ENCODE measurements at regions not wholly inside any gene's neighbourhood (a gene's known extent, or its start where the extent isn't known, plus 50 kb on each side); places are given as distances from the start of the nearest gene placed in this dataset.

GRCh38 chr1:187408212-187409004 is 579.7 kb downstream of the PLA2G4A start:
- no peaks in the 10 kb centered on the region for H3K36me3 Mint-ChIP-seq (ENCODE audit: insufficient read depth)
- no peak for DNase-seq
- no peak overlapping the region for H3K27ac Mint-ChIP-seq
- H3K4me1 Mint-ChIP-seq (ENCODE audit: low read depth in 2 of 2), result no peaks in the 10 kb centered on the region
- H3K4me3 Mint-ChIP-seq, result no peak overlapping the region
- H3K9me3 Mint-ChIP-seq, result peaks cover 10 to 13% of the 10 kb centered on the region in 2 donors
- ATAC-seq (replicated peaks), result no peak
- no peaks in the 10 kb centered on the region for H3K27me3 Mint-ChIP-seq

GRCh38 chr1:187409341-187409740 is 580.6 kb downstream of the PLA2G4A start:
- Mint-ChIP-seq H3K4me3 (no peak overlapping the region), H3K9me3 (peaks cover 10 to 13% of the 10 kb centered on the region in 2 donors), H3K36me3 (ENCODE audit: insufficient read depth) (no peaks in the 10 kb centered on the region), H3K27ac (no peak overlapping the region), H3K27me3 (no peaks in the 10 kb centered on the region), H3K4me1 (ENCODE audit: low read depth in 2 of 2) (no peaks in the 10 kb centered on the region)
- DNase-seq, result no peak
- no peak for ATAC-seq (replicated peaks)

- Mint-ChIP-seq H3K36me3 (ENCODE audit: insufficient read depth) (no peaks in the 10 kb centered on the region), H3K4me3 (no peak overlapping the region), H3K9me3 (peaks cover 11 to 13% of the 10 kb centered on the region in 2 donors), H3K27me3 (no peaks in the 10 kb centered on the region), H3K27ac (no peak overlapping the region), H3K4me1 (ENCODE audit: low read depth in 2 of 2) (no peaks in the 10 kb centered on the region)
- no peak for DNase-seq
- ATAC-seq (replicated peaks), result no peak
These were observed 582.4 kb downstream of the PLA2G4A start for GRCh38 chr1:187411118-187411517.

- Mint-ChIP-seq H3K36me3 (ENCODE audit: insufficient read depth) (no peaks in the 10 kb centered on the region), H3K27me3 (no peaks in the 10 kb centered on the region), H3K9me3 (peaks cover 7 to 8% of the 10 kb centered on the region in 2 donors), H3K4me1 (ENCODE audit: low read depth in 2 of 2) (no peaks in the 10 kb centered on the region), H3K27ac (no peak overlapping the region), H3K4me3 (no peak overlapping the region)
- DNase-seq, result no peak
- ATAC-seq (replicated peaks), result no peak
These were observed 584.8 kb downstream of the PLA2G4A start for GRCh38 chr1:187413405-187414169.

GRCh38 chr1:187415065-187415464 is 586.3 kb downstream of the PLA2G4A start:
- Mint-ChIP-seq H3K9me3 (peaks cover 0 to 5% of the 10 kb centered on the region in 2 donors), H3K36me3 (ENCODE audit: insufficient read depth) (no peaks in the 10 kb centered on the region), H3K4me1 (ENCODE audit: low read depth in 2 of 2) (no peaks in the 10 kb centered on the region), H3K27ac (no peak overlapping the region), H3K27me3 (no peaks in the 10 kb centered on the region), H3K4me3 (no peak overlapping the region)
- DNase-seq (no peak), ATAC-seq (replicated peaks) (no peak)

- ATAC-seq (replicated peaks), result no peak
- DNase-seq, result no peak
- Mint-ChIP-seq H3K4me1 (ENCODE audit: low read depth in 2 of 2) (no peaks in the 10 kb centered on the region), H3K9me3 (peaks cover 0 to 3% of the 10 kb centered on the region in 2 donors), H3K27ac (no peak overlapping the region), H3K4me3 (no peak overlapping the region), H3K36me3 (ENCODE audit: insufficient read depth) (no peaks in the 10 kb centered on the region), H3K27me3 (no peaks in the 10 kb centered on the region)
These were observed 588.8 kb downstream of the PLA2G4A start for GRCh38 chr1:187417520-187417919.

GRCh38 chr1:187433598-187433997 is 604.8 kb downstream of the PLA2G4A start:
- peaks cover under 1 to 1% of the 10 kb centered on the region in 2 donors for H3K9me3 Mint-ChIP-seq
- H3K36me3 Mint-ChIP-seq (ENCODE audit: insufficient read depth), result no peaks in the 10 kb centered on the region
- H3K4me1 Mint-ChIP-seq (ENCODE audit: low read depth in 2 of 2), result no peaks in the 10 kb centered on the region
- H3K27ac Mint-ChIP-seq, result no peak overlapping the region
- no peak for DNase-seq
- no peaks in the 10 kb centered on the region for H3K27me3 Mint-ChIP-seq
- no peak overlapping the region for H3K4me3 Mint-ChIP-seq
- ATAC-seq (replicated peaks), result no peak

GRCh38 chr1:187442603-187443002 is 613.9 kb downstream of the PLA2G4A start:
- Mint-ChIP-seq H3K36me3 (ENCODE audit: insufficient read depth) (no peaks in the 10 kb centered on the region), H3K4me3 (no peak overlapping the region), H3K27me3 (no peaks in the 10 kb centered on the region), H3K27ac (no peak overlapping the region), H3K4me1 (ENCODE audit: low read depth in 2 of 2) (no peaks in the 10 kb centered on the region), H3K9me3 (peaks cover 0 to 4% of the 10 kb centered on the region in 2 donors)
- ATAC-seq (replicated peaks) (no peak), DNase-seq (no peak)

GRCh38 chr1:187443939-187444338 is 615.2 kb downstream of the PLA2G4A start:
- DNase-seq (no peak), ATAC-seq (replicated peaks) (no peak)
- Mint-ChIP-seq H3K9me3 (peaks cover 0 to 4% of the 10 kb centered on the region in 2 donors), H3K27ac (no peak overlapping the region), H3K4me1 (ENCODE audit: low read depth in 2 of 2) (no peaks in the 10 kb centered on the region), H3K4me3 (no peak overlapping the region), H3K27me3 (no peaks in the 10 kb centered on the region), H3K36me3 (ENCODE audit: insufficient read depth) (no peaks in the 10 kb centered on the region)

- Mint-ChIP-seq H3K4me1 (ENCODE audit: low read depth in 2 of 2) (no peaks in the 10 kb centered on the region), H3K27ac (no peak overlapping the region), H3K9me3 (peaks cover 0 to 4% of the 10 kb centered on the region in 2 donors), H3K4me3 (no peak overlapping the region), H3K36me3 (ENCODE audit: insufficient read depth) (no peaks in the 10 kb centered on the region), H3K27me3 (no peaks in the 10 kb centered on the region)
- ATAC-seq (replicated peaks) (no peak), DNase-seq (no peak)
These were observed 616.3 kb downstream of the PLA2G4A start for GRCh38 chr1:187445066-187445465.

- Mint-ChIP-seq H3K4me3 (no peak overlapping the region), H3K36me3 (ENCODE audit: insufficient read depth) (peaks cover 3% of the 10 kb centered on the region), H3K27me3 (no peaks in the 10 kb centered on the region), H3K9me3 (peaks cover 0 to 2% of the 10 kb centered on the region in 2 donors), H3K27ac (no peak overlapping the region), H3K4me1 (ENCODE audit: low read depth in 2 of 2) (no peaks in the 10 kb centered on the region)
- ATAC-seq (replicated peaks) (no peak), DNase-seq (no peak)
These were observed 622.5 kb downstream of the PLA2G4A start for GRCh38 chr1:187451238-187451637.

- no peaks in the 10 kb centered on the region for H3K4me1 Mint-ChIP-seq (ENCODE audit: low read depth in 2 of 2)
- no peaks in the 10 kb centered on the region for H3K27me3 Mint-ChIP-seq
- no peak for DNase-seq
- peaks cover 0 to 2% of the 10 kb centered on the region in 2 donors for H3K9me3 Mint-ChIP-seq
- no peak overlapping the region for H3K4me3 Mint-ChIP-seq
- H3K36me3 Mint-ChIP-seq (ENCODE audit: insufficient read depth), result peaks cover 3% of the 10 kb centered on the region
- ATAC-seq (replicated peaks), result no peak
- no peak overlapping the region for H3K27ac Mint-ChIP-seq
These were observed 625.3 kb downstream of the PLA2G4A start for GRCh38 chr1:187454010-187454409.

GRCh38 chr1:187456446-187456845 is 627.7 kb downstream of the PLA2G4A start:
- H3K27ac Mint-ChIP-seq, result no peak overlapping the region
- no peaks in the 10 kb centered on the region for H3K4me1 Mint-ChIP-seq (ENCODE audit: low read depth in 2 of 2)
- DNase-seq (no peak), ATAC-seq (replicated peaks) (no peak)
- H3K36me3 Mint-ChIP-seq (ENCODE audit: insufficient read depth), result peaks cover 3% of the 10 kb centered on the region
- H3K27me3 Mint-ChIP-seq, result no peaks in the 10 kb centered on the region
- H3K4me3 Mint-ChIP-seq, result no peak overlapping the region
- H3K9me3 Mint-ChIP-seq, result peaks cover 2 to 7% of the 10 kb centered on the region in 2 donors

GRCh38 chr1:187460093-187460492 is 631.3 kb downstream of the PLA2G4A start:
- Mint-ChIP-seq H3K27ac (no peak overlapping the region), H3K9me3 (peaks cover 12 to 26% of the 10 kb centered on the region in 2 donors), H3K27me3 (no peaks in the 10 kb centered on the region), H3K36me3 (ENCODE audit: insufficient read depth) (peaks cover 1% of the 10 kb centered on the region), H3K4me1 (ENCODE audit: low read depth in 2 of 2) (no peaks in the 10 kb centered on the region), H3K4me3 (no peak overlapping the region)
- ATAC-seq (replicated peaks) (no peak), DNase-seq (no peak)
